Cerebellar cortex (tissue), 1 donor: ENCODE measurements at regions not wholly inside any gene's neighbourhood (a gene's known extent, or its start where the extent isn't known, plus 50 kb on each side); places are given as distances from the start of the nearest gene placed in this dataset.
"Not testable (repeated sequence)": the region's sequence is repeated elsewhere in the genome, so short reads cannot be mapped to it uniquely, and the experiment has no call there.

Source experiments
- DNase-seq: peaks from one replicate; pipeline ENCODE4 v3.0.0-alpha.2; 2015; ENCODE audit warnings: low spot score

DNA sequence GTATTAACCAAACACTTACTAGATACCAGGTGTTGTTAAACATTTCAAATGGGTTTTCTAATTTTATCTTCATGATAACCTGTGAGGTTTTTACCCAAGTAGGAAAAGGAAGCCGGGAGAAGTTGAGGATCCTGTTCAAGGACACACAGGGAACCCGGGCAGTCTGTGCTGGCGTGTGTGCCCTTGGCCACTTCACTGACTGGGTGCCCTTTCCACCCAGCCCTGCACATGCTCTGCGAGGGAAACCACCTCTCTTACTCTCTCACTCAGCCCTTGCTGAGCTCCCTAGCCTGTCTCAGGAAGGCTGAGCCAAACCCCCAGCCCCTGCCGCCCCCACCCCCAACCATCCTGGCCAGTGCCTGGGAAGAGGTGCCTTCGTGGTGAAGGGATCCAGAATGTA lies 51.8 kb downstream of the TEX44 start:
- DNase-seq = no peak

DNA sequence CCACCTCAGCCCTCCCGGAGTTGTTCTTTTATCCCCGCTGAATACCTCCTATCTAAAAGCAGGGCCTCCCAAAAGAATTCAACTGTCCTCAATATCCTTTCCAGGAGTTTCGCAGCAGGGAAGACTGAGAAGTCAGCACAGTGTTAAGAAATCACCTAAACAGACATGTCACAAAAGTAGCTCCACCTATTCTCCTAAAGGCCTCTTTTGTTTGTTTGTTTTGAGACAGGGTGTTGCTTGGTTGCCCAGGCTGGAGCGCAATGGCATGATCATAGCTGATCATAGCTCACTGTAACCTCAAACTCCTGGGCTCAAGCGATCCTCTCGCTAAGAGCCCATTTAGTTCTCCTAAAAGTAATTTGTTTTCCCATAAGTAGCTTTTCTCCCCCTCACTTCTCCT lies 53.8 kb downstream of the TEX44 start:
- DNase-seq = no peak

DNA sequence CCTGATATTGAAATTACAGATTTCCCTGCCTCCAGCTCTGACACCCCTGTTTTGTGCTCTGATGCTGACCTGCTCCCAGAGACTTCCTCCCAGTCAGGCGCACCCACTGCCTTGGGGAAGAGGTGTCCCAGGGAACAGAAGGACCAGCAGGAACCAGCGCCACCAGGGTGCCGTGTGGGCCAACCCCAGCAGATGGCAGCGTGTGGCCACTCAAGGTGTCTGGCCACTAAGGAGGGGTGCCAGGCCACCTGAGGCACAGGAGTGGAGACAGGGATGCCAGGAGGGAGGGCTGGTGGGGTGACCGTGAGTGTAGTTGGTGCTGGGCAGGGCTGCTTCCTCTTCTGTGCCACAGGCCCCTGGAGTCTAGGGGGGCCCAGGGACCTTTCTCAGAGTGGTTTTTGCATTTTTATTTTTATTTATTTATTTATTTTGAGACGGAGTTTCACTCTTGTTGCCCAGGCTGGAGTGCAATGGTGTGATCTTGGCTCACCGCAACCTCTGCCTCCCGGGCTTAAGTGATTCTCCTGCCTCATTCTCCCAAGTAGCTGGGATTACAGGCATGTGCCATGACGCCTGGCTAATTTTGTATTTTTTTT lies 56.0 kb downstream of the TEX44 start:
- DNase-seq = peak; percentile 57

DNA sequence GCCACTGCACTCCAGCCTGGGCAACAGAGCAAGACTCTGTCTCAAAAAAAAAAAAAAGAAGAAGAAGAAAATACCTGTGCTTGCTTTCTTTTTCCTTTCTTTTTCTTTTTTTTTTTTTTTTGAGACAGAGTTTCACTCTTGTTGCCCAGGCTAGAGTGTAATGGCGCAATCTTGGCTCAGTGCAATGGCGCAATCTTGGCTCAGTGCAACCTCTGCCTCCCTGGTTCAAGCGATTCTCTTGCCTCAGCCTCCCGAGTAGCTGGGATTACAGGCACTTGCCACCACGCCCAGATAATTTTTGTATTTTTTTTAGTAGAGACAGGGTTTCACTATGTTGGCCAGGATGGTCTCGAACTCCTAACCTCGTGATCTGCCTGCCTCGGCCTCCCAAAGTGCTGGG lies 56.8 kb upstream of the PTMA start:
- not testable (repeated sequence) for DNase-seq

DNA sequence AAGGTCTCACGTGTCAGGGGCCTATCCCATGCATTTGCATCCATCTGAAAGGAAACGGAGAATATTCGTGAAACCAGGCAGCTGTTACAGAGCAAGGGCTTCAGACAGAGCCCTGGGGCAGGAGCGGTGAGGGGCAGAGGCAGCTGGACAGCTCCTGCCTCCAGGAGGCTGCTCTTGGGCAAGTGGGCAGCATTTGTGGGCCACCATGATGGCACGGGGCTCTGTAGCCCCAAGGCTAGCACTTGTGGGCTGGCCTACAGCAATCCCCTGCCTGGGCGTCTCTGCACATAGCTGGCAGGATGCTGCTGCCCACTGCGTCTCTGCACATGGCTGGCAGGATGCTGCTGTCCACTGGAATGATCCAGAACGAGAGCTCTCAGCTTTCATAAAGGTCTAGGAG lies 52.8 kb upstream of the PTMA start:
- no peak for DNase-seq

DNA sequence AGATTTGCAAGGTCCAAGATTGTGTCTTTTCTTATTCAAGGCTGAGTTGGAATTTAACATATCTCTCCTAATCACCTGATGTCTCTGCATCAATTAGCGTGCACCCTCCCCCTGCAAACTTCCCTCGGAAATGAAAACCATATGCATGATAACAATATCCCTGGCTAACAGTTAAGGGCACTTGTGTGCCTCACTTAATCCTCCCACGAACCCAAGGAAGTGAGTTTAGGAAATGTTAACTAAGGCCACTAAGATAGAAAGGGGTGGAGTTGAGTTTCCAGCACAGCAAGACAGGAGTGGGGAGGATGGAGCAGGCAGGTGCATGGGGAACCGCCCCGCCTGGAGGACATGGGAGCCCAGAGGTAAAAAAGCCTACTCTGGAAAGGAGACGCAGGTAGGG lies 52.4 kb upstream of the PTMA start:
- no peak for DNase-seq
